ENCODE measurements at regions not wholly inside any gene's neighbourhood (a gene's known extent, or its start where the extent isn't known, plus 50 kb on each side); places are given as distances from the start of the nearest gene placed in this dataset.

GRCh38 chr18:70920840-70921374 is 632.1 kb downstream of the SOCS6 start:
- TF ChIP-seq POLR2AphosphoS5 (IDR thresholded peaks at IDR 0.05; ENCODE audit: low read depth, low read length), result no peak
- TF ChIP-seq CTCF (IDR thresholded peaks at IDR 0.05 in 2 of 3, conservative IDR thresholded peaks at IDR 0.05 in 1 of 3; ENCODE audit: borderline replicate concordance in 1 of 3, insufficient read depth in 1 of 3, low read depth in 2 of 3, low read length in 2 of 3), result no peak
- TF ChIP-seq ZNF274 (IDR thresholded peaks at IDR 0.05; ENCODE audit: low read depth, low read length), result no peak
- TF ChIP-seq POLR2A (IDR thresholded peaks at IDR 0.05; ENCODE audit: borderline replicate concordance, extremely low read depth, insufficient read depth, insufficient read length), result no peak
- no peak for TF ChIP-seq REST (IDR thresholded peaks at IDR 0.05; ENCODE audit: low read depth)
- no peak for TF ChIP-seq ATF3 (IDR thresholded peaks at IDR 0.05)
- TF ChIP-seq YY1 (IDR thresholded peaks at IDR 0.05; ENCODE audit: extremely low read depth, insufficient replicate concordance, low read depth, low read length), result no peak

Measured in HCT116 (cell line).